Coronary artery (tissue), 2 donors: ENCODE measurements at regions not wholly inside any gene's neighbourhood (a gene's known extent, or its start where the extent isn't known, plus 50 kb on each side); places are given as distances from the start of the nearest gene placed in this dataset.
"Not testable (repeated sequence)": the region's sequence is repeated elsewhere in the genome, so short reads cannot be mapped to it uniquely, and the experiment has no call there.

Experiments used
- DNase-seq: peaks from one replicate; pipeline ENCODE4 v3.0.0-alpha.2; 2017; ENCODE audit warnings: low spot score
- H3K27ac ChIP-seq, 2 donors: fragments of 200-600 bp; sonication (generic); one replicate each; pipeline ENCODE4 v1.5.1; 2016 to 2019
- H3K4me3 ChIP-seq: fragments of 200-600 bp; sonication (generic); 2 replicates; pipeline ENCODE4 v1.5.1; 2016; ENCODE audit warnings: mild to moderate bottlenecking, moderate library complexity
- TF ChIP-seq, protein P1 (sequence below): fragments of 200-600 bp; sonication (generic); IDR thresholded peaks from one replicate; pipeline ENCODE4 v1.5.1; 2019; ENCODE audit warnings: antibody characterized with exemption

DNA sequence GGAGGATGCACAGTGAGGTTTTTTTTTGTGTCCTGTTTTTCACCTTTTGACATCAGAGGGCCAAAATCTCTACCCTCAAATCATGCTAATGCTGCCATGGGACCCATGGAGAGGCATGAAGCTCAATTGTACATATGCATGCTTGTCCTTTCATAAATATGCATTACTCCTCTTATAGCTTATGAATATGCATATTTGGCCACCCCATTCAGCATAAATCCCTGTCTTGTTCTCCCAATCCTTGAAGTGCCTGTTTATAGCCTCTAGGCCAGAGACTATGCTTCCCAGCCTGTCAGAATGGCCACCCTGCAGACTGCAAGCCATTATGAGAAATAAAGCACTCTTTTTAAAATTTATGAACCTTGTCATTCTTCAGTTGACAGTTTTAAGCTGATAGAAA is 696.4 kb upstream of the ZNF804A start:
- no peak overlapping the region for H3K4me3 ChIP-seq
- no peak for DNase-seq
- no peak overlapping the region for H3K27ac ChIP-seq
- TF ChIP-seq, protein P1, sequence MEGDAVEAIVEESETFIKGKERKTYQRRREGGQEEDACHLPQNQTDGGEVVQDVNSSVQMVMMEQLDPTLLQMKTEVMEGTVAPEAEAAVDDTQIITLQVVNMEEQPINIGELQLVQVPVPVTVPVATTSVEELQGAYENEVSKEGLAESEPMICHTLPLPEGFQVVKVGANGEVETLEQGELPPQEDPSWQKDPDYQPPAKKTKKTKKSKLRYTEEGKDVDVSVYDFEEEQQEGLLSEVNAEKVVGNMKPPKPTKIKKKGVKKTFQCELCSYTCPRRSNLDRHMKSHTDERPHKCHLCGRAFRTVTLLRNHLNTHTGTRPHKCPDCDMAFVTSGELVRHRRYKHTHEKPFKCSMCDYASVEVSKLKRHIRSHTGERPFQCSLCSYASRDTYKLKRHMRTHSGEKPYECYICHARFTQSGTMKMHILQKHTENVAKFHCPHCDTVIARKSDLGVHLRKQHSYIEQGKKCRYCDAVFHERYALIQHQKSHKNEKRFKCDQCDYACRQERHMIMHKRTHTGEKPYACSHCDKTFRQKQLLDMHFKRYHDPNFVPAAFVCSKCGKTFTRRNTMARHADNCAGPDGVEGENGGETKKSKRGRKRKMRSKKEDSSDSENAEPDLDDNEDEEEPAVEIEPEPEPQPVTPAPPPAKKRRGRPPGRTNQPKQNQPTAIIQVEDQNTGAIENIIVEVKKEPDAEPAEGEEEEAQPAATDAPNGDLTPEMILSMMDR: no peak

DNA sequence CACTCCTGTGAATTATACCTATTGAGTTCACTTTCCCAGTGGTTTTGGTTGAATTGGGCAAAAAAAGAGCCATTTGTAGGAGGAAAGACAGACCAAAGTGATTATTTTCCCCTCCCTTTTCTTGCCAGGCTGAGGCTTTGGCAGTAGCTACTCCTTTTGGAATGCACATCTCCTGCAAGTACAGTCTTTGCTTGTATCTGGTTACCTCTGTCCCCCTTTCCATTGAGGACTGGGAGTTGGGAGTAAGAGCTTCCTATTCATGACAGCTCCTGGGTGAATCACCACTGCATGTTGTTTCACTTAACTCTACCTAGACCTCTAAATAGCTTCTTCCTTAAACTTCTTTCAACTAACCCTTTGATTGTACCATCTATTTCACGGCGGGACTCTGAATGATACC is 695.3 kb upstream of the ZNF804A start:
- no peak for DNase-seq
- TF ChIP-seq, protein P1: no peak
- no peak overlapping the region for H3K27ac ChIP-seq
- H3K4me3 ChIP-seq: no peak overlapping the region

DNA sequence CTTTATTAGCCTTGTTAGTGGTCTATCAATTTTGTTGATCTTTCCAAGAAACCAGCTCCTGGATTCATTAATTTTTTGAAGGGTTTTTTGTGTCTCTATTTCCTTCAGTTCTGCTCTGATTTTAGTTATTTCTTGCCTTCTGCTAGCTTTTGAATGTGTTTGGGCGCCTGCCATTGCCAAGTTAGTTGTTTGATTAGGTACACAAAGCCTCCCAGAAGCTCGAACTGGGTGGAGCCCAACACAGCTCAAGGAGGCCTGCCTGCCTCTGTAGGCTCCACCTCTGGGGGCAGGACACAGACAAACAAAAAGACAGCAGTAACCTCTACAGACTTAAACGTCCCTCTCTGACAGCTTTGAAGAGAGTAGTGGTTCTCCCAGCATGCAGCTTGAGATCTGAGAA is 682.3 kb upstream of the ZNF804A start:
- not testable (repeated sequence) for DNase-seq, H3K4me3 ChIP-seq, H3K27ac ChIP-seq

DNA sequence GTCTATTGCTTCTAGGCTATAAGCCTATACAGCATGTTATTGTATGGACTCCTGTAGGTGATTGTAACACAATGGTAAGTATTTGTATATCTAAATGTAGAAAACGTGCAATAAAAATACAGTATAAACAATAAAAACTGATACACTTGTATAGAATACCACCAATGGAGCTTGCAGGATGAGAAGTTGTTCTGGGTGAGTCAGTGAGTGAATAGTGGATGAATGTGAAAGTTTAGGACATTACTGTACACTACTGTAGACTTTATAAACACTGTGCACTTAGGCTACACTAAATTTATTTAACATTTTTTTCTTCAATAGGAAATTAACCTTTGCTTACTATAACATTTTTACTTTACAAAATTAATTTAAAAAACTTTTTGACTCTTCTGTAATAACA is 679.2 kb upstream of the ZNF804A start:
- no peak overlapping the region for H3K4me3 ChIP-seq
- no peak overlapping the region for H3K27ac ChIP-seq
- TF ChIP-seq, protein P1: no peak
- no peak for DNase-seq

DNA sequence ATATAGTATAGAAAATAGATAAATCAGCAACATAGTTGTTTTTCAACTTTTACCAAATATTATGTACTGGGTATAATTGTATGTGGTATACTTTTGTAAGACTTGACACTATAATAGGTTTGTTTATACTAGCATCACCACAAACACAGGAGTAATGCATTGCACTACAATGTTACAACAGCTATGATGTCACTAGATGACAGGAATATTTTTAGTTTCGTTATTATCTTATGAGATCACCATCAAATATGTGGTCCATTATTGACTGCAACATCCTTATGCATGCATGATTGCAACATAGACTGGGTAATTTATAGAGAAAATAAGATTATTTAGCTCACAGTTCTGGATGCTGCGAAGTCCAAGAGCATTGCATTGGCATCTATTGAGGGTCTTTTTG is 678.4 kb upstream of the ZNF804A start:
- TF ChIP-seq, protein P1: no peak
- H3K27ac ChIP-seq: no peak overlapping the region
- no peak overlapping the region for H3K4me3 ChIP-seq
- DNase-seq: no peak

DNA sequence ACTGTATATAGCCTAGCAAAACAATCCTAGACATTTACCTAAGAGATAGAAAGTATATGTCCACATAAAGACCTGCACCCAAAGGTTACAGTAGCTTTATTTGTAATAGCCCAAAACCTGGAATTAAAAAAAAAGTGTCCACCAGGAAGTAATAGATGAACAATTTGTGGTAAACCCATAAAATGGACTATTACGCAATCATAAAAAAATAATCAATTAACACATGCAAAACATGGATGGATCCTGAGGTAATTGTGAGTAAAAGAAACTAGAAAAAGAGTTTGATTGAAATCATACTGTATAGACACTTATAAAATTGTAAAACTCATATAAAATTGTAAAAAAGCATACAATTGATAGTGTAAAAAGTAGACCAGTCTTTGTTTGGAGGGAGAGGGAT is 673.0 kb upstream of the ZNF804A start:
- H3K4me3 ChIP-seq: no peak overlapping the region
- no peak for DNase-seq
- TF ChIP-seq, protein P1: no peak
- H3K27ac ChIP-seq: no peak overlapping the region

DNA sequence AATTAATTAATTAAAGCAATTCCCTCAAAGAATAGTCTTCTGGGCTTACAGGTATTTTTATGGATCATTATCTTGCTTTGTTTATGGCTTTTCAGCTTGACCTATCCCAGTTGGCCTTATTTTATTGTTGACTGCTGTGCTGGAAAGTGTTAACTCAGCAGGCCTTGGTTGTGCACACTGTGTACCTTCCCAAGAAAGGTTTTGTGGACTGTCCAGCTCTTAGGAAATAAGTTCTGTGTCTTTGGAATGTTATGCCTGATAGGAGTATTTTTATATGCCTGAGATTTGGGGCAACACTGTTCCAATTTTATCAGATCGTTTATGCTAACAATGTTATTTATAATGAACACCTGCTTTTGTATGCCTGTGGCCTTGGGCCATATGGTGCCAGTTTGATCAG is 671.9 kb upstream of the ZNF804A start:
- H3K27ac ChIP-seq: no peak overlapping the region
- no peak overlapping the region for H3K4me3 ChIP-seq
- DNase-seq: no peak
- TF ChIP-seq, protein P1: no peak
